Forelimb muscle (tissue), 1 donor: ENCODE measurements at regions not wholly inside any gene's neighbourhood (a gene's known extent, or its start where the extent isn't known, plus 50 kb on each side); places are given as distances from the start of the nearest gene placed in this dataset.

ENCODE experiments used
- DNase-seq: peaks from one replicate; pipeline ENCODE4 v3.0.0-alpha.2; 2013; ENCODE audit warnings: low read depth

- DNase-seq, result no peak
These were observed 620.0 kb upstream of the B3GALT2 start for GRCh38 chr1:193806079-193807048.

GRCh38 chr1:193799948-193800690, 613.7 kb upstream of the B3GALT2 start:
- DNase-seq, result no peak

GRCh38 chr1:193799371-193799770, 613.0 kb upstream of the B3GALT2 start:
- DNase-seq, result no peak

GRCh38 chr1:193794239-193794638, 607.8 kb upstream of the B3GALT2 start:
- DNase-seq, result no peak

GRCh38 chr1:193791746-193792145, 605.3 kb upstream of the B3GALT2 start:
- no peak for DNase-seq

GRCh38 chr1:193787061-193787460, 600.6 kb upstream of the B3GALT2 start:
- no peak for DNase-seq

- DNase-seq, result no peak
These were observed 599.5 kb upstream of the B3GALT2 start for GRCh38 chr1:193785850-193786420.

GRCh38 chr1:193774536-193775323, 588.3 kb upstream of the B3GALT2 start:
- no peak for DNase-seq

- no peak for DNase-seq
These were observed 585.2 kb upstream of the B3GALT2 start for GRCh38 chr1:193771596-193771995.

GRCh38 chr1:193769651-193770050, 583.2 kb upstream of the B3GALT2 start:
- no peak for DNase-seq

GRCh38 chr1:193767886-193768285, 581.5 kb upstream of the B3GALT2 start:
- DNase-seq, result no peak

- no peak for DNase-seq
These were observed 579.9 kb upstream of the B3GALT2 start for GRCh38 chr1:193766329-193766728.

- DNase-seq, result no peak
These were observed 576.9 kb upstream of the B3GALT2 start for GRCh38 chr1:193763266-193763665.

GRCh38 chr1:193762236-193762635, 575.8 kb upstream of the B3GALT2 start:
- no peak for DNase-seq

- no peak for DNase-seq
These were observed 569.0 kb upstream of the B3GALT2 start for GRCh38 chr1:193755441-193755840.

- no peak for DNase-seq
These were observed 568.5 kb upstream of the B3GALT2 start for GRCh38 chr1:193754732-193755427.

- no peak for DNase-seq
These were observed 567.7 kb upstream of the B3GALT2 start for GRCh38 chr1:193754151-193754550.

GRCh38 chr1:193753038-193753756, 566.8 kb upstream of the B3GALT2 start:
- DNase-seq, result no peak

- DNase-seq, result no peak
These were observed 563.5 kb upstream of the B3GALT2 start for GRCh38 chr1:193749868-193750267.

- no peak for DNase-seq
These were observed 561.2 kb upstream of the B3GALT2 start for GRCh38 chr1:193747579-193747978.
